ENCODE measurements at regions not wholly inside any gene's neighbourhood (a gene's known extent, or its start where the extent isn't known, plus 50 kb on each side); places are given as distances from the start of the nearest gene placed in this dataset.

GRCh38 chr1:25034736-25035522, 104.9 kb upstream of the RUNX3 start:
- no peak for DNase-seq

GRCh38 chr1:25033828-25034705, 104.0 kb upstream of the RUNX3 start:
- DNase-seq, result no peak

DNA sequence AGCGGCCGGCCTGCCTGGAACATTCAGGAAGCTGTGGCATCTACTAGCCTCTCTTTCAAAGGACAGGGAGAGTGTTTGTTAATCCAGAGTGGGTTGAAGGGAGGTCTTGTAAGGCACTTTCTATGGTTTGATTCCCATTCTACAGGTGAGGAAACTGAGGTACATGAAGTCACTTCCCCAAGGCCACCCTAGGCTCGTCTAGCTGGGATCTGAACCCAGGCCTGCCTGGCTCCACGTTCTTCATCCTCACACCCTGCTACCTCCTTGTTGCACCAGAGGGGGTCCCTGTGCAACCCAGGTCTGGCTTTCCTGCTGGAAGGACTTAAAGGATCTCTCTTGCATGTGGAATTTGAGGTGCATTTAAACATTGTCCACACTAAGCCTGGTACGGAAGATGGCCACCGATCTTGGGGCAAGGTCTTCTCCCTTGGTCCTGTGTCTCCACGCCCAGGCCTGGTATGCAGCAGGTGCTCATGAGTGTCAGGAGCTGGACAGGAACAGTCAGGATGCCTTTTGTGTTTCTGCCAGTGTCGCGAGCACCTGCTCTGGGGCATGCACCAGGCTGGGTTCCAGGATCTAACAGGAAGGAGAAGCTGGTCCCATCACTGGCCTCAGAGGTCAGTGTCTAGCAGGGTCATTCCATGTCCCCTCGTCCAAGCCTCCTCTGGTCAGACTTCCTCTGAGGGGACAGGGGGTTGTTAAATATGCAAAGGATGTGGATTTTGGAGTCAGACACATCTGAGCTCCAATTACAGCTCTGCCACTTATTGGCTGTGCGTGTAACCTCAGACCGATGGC, 103.2 kb upstream of the RUNX3 start:
- DNase-seq, result no peak

- peak; percentile 87 for DNase-seq
Observed at GRCh38 chr1:25031966-25032667, 102.0 kb upstream of the RUNX3 start.

DNA sequence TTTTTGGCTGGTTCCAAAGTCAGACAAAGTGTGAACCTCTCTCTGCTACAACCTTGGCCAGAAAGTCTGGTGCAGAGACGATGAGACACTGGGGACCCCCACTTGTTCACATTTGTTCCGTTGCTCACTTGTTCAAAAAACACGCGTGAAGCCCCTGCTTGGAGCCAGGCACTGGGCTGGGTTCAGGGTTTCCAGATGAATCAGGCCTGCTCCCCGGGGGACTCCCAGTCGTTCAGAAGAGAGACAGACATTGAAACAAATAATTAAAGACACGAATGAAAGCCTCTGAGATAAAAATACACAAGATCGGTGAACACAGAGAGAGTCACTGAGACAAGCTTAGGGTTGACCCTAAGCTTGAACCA, 101.5 kb upstream of the RUNX3 start:
- peak; percentile 83 for DNase-seq

GRCh38 chr1:25030674-25031589, 100.9 kb upstream of the RUNX3 start:
- DNase-seq, result peak; percentile 90

GRCh38 chr1:25030012-25030411, 99.9 kb upstream of the RUNX3 start:
- DNase-seq, result no peak

GRCh38 chr1:25028907-25029599, 99.0 kb upstream of the RUNX3 start:
- no peak for DNase-seq

GRCh38 chr1:25028587-25028906, 98.5 kb upstream of the RUNX3 start:
- DNase-seq, result no peak

DNA sequence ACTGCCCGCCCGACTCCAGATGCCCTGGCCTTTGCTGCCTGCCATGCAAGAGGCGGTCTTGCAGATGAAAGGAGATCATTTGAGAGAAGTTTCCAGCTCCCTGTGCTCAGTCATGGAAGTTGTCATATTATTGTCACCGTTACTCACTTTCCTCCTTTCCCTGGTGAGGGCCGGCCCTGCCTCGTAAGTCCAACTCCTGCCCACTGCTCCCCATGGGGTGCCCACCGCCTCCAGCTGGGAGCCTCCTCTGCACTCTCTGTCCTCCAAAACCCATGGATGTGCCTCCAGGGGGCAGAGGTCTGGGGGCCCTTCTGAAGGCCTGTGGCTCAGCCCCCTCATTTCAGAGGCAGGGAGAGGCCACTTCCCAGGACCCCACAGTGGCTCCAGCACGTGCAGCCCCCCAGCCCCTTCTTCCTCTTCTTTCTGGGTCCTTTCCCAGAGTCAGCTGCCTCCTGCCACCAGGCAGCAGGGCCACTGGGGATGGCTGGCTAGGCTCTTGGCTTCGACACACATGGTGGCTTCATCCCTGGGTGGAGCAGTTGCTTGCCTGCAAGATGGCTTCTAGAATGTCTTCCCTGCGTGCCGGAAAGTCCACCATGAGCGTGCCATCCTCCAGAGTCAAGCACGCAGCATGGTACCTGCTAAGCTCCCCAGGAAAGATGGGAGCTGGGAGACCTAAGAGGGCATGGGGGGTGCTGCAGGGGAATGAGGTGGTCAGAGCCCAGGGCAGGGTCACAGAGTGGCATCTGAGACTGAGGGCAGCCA, 97.9 kb upstream of the RUNX3 start:
- DNase-seq, result no peak

GRCh38 chr1:25026730-25027450, 96.8 kb upstream of the RUNX3 start:
- no peak for DNase-seq

GRCh38 chr1:25026304-25026703, 96.2 kb upstream of the RUNX3 start:
- no peak for DNase-seq

GRCh38 chr1:25024615-25025350, 94.7 kb upstream of the RUNX3 start:
- DNase-seq, result no peak

DNA sequence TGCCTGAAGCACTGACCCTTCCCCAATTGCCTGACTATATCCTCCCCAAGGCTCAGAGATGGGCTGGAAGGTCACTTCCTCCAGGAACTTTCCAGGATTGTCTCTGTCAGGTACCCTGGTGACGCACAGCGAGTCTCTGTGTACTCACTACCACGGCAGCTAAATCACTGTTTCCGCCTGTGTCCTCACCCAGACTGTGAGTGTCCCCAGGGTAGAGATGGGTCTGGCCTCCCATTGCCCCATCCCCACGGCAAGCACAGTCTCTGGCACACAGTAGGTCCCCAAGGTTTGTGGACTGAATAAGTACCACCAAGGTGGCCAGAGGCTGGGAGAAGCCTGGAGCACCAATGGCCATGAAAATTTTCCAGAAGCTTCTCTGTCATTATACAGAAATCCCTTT, 93.8 kb upstream of the RUNX3 start:
- no peak for DNase-seq

GRCh38 chr1:25023190-25023578, 93.1 kb upstream of the RUNX3 start:
- no peak for DNase-seq

DNA sequence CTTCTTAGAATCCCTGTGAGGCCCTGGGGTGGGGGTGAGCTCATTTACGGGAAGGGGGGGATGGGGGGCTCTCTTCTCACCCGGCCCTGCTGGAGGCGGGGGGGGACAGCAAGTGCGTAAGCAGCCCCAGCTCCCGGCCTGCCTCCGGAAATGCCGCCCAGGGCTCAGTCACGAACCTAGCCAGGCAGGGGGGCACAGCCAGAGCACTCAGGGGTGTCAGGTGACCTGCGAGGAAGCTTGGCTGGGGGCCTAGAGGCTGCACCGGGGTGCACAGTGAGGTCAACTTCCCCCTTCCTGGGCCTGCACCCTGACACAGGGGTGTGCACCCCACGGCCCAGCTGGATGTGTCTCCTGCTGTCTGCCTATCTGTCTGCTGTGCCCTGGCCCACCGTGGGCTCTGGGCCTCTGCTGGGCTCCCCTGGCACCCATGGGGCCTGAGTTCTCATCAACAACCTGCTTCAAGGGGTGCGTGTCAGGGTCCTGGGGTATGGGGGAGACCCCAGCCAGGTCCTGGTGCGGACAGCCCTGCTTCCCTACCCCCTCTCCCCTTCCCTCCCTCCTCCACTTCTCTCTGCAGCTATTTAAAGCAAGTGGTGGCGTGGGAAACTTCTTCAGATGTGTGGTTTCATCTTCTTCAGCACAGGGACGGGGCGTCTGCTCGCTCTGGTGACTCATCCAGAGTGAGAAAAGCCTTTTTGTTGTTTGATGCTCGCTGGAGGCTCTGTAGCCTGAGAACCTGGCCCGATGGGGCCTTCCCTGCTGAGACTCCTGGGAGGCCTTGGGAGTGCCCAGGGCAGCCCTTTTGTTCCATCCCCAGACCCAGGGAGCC, 92.5 kb upstream of the RUNX3 start:
- peak; percentile 97 for DNase-seq

- no peak for DNase-seq
Observed at GRCh38 chr1:25021591-25022215, 91.6 kb upstream of the RUNX3 start.
